ENCODE measurements at regions not wholly inside any gene's neighbourhood (a gene's known extent, or its start where the extent isn't known, plus 50 kb on each side); places are given as distances from the start of the nearest gene placed in this dataset.

DNA sequence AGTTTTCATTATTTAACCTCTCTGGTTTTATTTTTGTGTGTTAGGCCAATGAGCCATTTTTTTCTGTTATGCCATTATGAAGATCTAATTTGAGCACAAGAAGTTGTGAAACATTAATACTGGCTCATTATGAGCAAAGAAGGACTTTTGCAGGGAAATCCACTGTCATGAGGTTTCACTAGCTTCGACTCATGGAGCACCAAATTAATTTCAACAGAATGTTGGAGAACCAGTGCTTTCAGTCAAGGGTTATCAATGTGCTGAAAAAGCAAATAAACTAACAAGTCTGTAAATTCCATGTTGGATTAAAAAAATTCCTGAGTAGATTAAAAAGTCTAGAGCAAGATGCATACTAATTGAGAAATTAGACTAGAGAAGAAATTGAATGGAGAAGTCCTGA, 594.2 kb upstream of the FZD8 start:
- Mint-ChIP-seq H3K9me3 (peaks cover 16 to 26% (median 17%) of the 10 kb centered on the region in 3 donors), H3K4me1 (no peaks in the 10 kb centered on the region), H3K27me3 (no peaks in the 10 kb centered on the region), H3K27ac (no peak overlapping the region), H3K4me3 (no peak overlapping the region), H3K36me3 (no peaks in the 10 kb centered on the region)
- DNase-seq (no peak), ATAC-seq (replicated peaks in 1 of 4) (no peak)
- H3K27ac ChIP-seq (ENCODE audit: low read length): no peak overlapping the region
- no peaks in the 10 kb centered on the region for H3K27me3 ChIP-seq (replicated peaks in 1 of 2; ENCODE audit: control insufficient read depth in 2 of 2, extremely low read depth in 1 of 2, insufficient read depth in 2 of 2, low read length in 1 of 2)
- H3K4me1 ChIP-seq (ENCODE audit: control insufficient read depth in 1 of 2, extremely low read depth in 1 of 2, insufficient read depth in 2 of 2, low read length in 2 of 2): no peaks in the 10 kb centered on the region
- CTCF ChIA-PET: no interaction called here
- no peak overlapping the region for H3K4me3 ChIP-seq (ENCODE audit: control insufficient read depth in 1 of 2, extremely low read depth in 1 of 2, low read length in 1 of 2)
- no peaks in the 10 kb centered on the region for H3K36me3 ChIP-seq (ENCODE audit: control insufficient read depth in 2 of 2, extremely low read depth in 1 of 2, insufficient read depth in 1 of 2, low read length in 1 of 2)
- 60% methylated on average over 1 of the region's 1 CpG for WGBS (ENCODE audit: insufficient coverage)
- POLR2A ChIA-PET: no interaction called here
- H3K9me3 ChIP-seq: peaks cover 2% of the 10 kb centered on the region

DNA sequence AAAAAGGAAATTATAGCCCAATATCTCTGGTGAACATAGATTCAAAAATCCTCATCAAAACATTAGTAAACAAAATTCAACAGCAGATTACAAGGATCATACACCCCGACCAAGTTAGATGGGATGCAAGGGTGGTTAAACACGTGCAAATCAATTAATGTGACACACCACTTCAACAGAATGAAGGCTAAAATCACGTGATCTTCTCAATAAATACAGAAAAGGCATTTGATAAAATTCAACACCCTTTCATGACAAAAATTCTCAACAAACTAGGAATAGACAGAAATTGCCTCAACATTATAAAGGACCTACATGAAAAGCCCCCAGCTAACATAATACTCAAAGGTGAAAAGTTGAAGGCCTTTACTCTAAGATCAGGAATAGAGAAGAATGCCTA, 590.8 kb upstream of the FZD8 start:
- ChIA-PET CTCF (no interaction called here), POLR2A (no interaction called here)
- peaks cover 16 to 27% (median 16%) of the 10 kb centered on the region in 3 donors for H3K9me3 Mint-ChIP-seq
- Histone ChIP-seq H3K9me3 (no peaks in the 10 kb centered on the region), H3K4me3 (ENCODE audit: control insufficient read depth in 1 of 2, extremely low read depth in 1 of 2, low read length in 1 of 2) (no peak overlapping the region), H3K36me3 (ENCODE audit: control insufficient read depth in 2 of 2, extremely low read depth in 1 of 2, insufficient read depth in 1 of 2, low read length in 1 of 2) (no peaks in the 10 kb centered on the region), H3K27ac (ENCODE audit: low read length) (no peak overlapping the region), H3K4me1 (ENCODE audit: control insufficient read depth in 1 of 2, extremely low read depth in 1 of 2, insufficient read depth in 2 of 2, low read length in 2 of 2) (no peaks in the 10 kb centered on the region), H3K27me3 (replicated peaks in 1 of 2; ENCODE audit: control insufficient read depth in 2 of 2, extremely low read depth in 1 of 2, insufficient read depth in 2 of 2, low read length in 1 of 2) (no peaks in the 10 kb centered on the region)
- no peak overlapping the region for H3K27ac Mint-ChIP-seq
- 71% methylated on average over 2 of the region's 3 CpGs for WGBS (ENCODE audit: insufficient coverage)
- no peaks in the 10 kb centered on the region for H3K36me3 Mint-ChIP-seq
- DNase-seq (no peak), ATAC-seq (replicated peaks in 1 of 4) (no peak)
- no peaks in the 10 kb centered on the region for H3K4me1 Mint-ChIP-seq
- H3K27me3 Mint-ChIP-seq: no peaks in the 10 kb centered on the region
- H3K4me3 Mint-ChIP-seq: no peak overlapping the region

DNA sequence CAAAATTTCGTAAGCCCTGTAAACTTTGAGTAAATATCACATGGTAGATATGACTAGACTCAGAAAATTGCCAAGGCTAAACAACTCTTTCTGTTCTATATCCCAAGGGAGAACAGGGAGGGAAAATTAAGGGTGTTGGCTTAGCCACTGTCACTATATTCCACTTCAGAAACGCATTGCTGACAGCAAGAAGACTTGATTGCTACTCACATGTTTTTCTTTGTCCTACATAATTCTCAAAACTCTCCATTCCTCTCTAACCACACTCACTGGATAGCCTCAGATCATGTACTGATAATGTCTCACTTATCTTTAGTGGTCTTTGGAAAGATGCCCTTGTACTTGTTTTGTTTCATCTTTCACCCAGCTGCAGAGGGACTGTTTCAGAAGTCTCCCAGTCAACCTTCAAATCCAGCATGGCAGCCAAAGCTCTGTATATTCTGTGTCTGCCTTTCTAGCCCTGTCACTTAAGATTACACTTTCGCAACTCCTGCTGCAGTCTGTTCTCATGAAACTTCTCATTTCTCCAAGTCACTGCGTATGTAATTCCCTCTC, 582.4 kb upstream of the FZD8 start:
- Mint-ChIP-seq H3K27ac (no peak overlapping the region), H3K9me3 (peaks cover 13 to 22% (median 15%) of the 10 kb centered on the region in 3 donors), H3K27me3 (no peaks in the 10 kb centered on the region), H3K4me3 (no peak overlapping the region), H3K4me1 (no peaks in the 10 kb centered on the region), H3K36me3 (no peaks in the 10 kb centered on the region)
- Histone ChIP-seq H3K27me3 (replicated peaks in 1 of 2; ENCODE audit: control insufficient read depth in 2 of 2, extremely low read depth in 1 of 2, insufficient read depth in 2 of 2, low read length in 1 of 2) (no peaks in the 10 kb centered on the region), H3K36me3 (ENCODE audit: control insufficient read depth in 2 of 2, extremely low read depth in 1 of 2, insufficient read depth in 1 of 2, low read length in 1 of 2) (no peaks in the 10 kb centered on the region), H3K4me1 (ENCODE audit: control insufficient read depth in 1 of 2, extremely low read depth in 1 of 2, insufficient read depth in 2 of 2, low read length in 2 of 2) (no peaks in the 10 kb centered on the region), H3K4me3 (ENCODE audit: control insufficient read depth in 1 of 2, extremely low read depth in 1 of 2, low read length in 1 of 2) (no peak overlapping the region), H3K9me3 (no peaks in the 10 kb centered on the region), H3K27ac (ENCODE audit: low read length) (no peak overlapping the region)
- ChIA-PET CTCF (no interaction called here), POLR2A (no interaction called here)
- ATAC-seq (replicated peaks in 1 of 4) (no peak), DNase-seq (no peak)
- WGBS (ENCODE audit: insufficient coverage): 42% methylated on average over 2 of the region's 4 CpGs

DNA sequence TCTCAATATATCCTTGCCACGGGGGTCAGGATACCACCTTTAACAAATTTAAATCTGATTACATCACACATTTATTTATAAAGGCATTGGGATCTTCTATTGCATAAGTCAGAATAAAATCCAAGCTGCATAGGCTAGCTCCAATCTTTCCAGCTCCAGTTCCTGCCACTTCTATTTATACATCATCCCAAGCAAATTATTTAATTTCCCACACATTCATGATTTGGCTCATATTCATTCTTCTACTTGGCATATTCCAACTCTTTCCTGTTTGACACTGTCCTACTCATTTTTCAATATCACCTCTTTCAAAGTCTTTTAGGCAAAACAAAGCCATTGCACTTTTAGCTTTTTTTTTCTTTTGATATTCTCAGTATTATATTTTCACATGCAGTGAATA, 579.0 kb upstream of the FZD8 start:
- no peak overlapping the region for H3K27ac Mint-ChIP-seq
- CTCF ChIA-PET: interaction anchor here in 1 of 2 donors (0.6 kb wide), 1 partner anchor 193 kb away, joined by 3 read pairs; no protein-coding TSS in a partner anchor
- peaks cover 9 to 16% (median 11%) of the 10 kb centered on the region in 3 donors for H3K9me3 Mint-ChIP-seq
- Histone ChIP-seq H3K27ac (ENCODE audit: low read length) (no peak overlapping the region), H3K4me1 (ENCODE audit: control insufficient read depth in 1 of 2, extremely low read depth in 1 of 2, insufficient read depth in 2 of 2, low read length in 2 of 2) (no peaks in the 10 kb centered on the region), H3K27me3 (replicated peaks in 1 of 2; ENCODE audit: control insufficient read depth in 2 of 2, extremely low read depth in 1 of 2, insufficient read depth in 2 of 2, low read length in 1 of 2) (no peaks in the 10 kb centered on the region), H3K9me3 (no peaks in the 10 kb centered on the region), H3K36me3 (ENCODE audit: control insufficient read depth in 2 of 2, extremely low read depth in 1 of 2, insufficient read depth in 1 of 2, low read length in 1 of 2) (no peaks in the 10 kb centered on the region), H3K4me3 (ENCODE audit: control insufficient read depth in 1 of 2, extremely low read depth in 1 of 2, low read length in 1 of 2) (no peak overlapping the region)
- no CpG with 5 or more reads among the region's 1 CpG for WGBS (ENCODE audit: insufficient coverage)
- no peak overlapping the region for H3K4me3 Mint-ChIP-seq
- no peak for DNase-seq
- no peaks in the 10 kb centered on the region for H3K4me1 Mint-ChIP-seq
- no peak for ATAC-seq (replicated peaks in 1 of 4)
- H3K36me3 Mint-ChIP-seq: no peaks in the 10 kb centered on the region
- no peaks in the 10 kb centered on the region for H3K27me3 Mint-ChIP-seq
- POLR2A ChIA-PET: no interaction called here

DNA sequence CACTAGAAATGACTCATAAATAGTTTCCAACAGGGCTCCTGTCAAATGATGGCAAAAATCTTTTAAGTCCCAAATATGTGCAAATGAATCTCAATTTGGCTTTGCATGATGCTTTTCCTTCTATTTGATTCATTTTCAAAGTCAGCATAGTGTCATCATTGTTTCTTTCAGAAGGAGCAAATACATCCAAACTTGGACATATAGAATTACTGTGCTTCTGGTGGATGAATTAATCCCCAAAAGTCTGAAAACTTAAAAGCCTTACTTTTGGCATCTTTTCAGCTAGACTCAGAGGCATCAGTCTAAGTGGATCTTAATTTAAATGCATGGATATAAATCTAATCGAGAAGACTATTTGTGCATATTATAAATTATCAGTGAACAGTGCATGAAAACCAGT, 578.1 kb upstream of the FZD8 start:
- H3K9me3 ChIP-seq: no peaks in the 10 kb centered on the region
- ATAC-seq (replicated peaks in 1 of 4) (no peak), DNase-seq (no peak)
- H3K4me1 Mint-ChIP-seq: no peaks in the 10 kb centered on the region
- H3K27me3 ChIP-seq (replicated peaks in 1 of 2; ENCODE audit: control insufficient read depth in 2 of 2, extremely low read depth in 1 of 2, insufficient read depth in 2 of 2, low read length in 1 of 2): no peaks in the 10 kb centered on the region
- no peaks in the 10 kb centered on the region for H3K4me1 ChIP-seq (ENCODE audit: control insufficient read depth in 1 of 2, extremely low read depth in 1 of 2, insufficient read depth in 2 of 2, low read length in 2 of 2)
- peaks cover 9 to 16% (median 11%) of the 10 kb centered on the region in 3 donors for H3K9me3 Mint-ChIP-seq
- H3K36me3 ChIP-seq (ENCODE audit: control insufficient read depth in 2 of 2, extremely low read depth in 1 of 2, insufficient read depth in 1 of 2, low read length in 1 of 2): no peaks in the 10 kb centered on the region
- H3K27ac ChIP-seq (ENCODE audit: low read length): no peak overlapping the region
- H3K27me3 Mint-ChIP-seq: no peaks in the 10 kb centered on the region
- no peak overlapping the region for H3K4me3 ChIP-seq (ENCODE audit: control insufficient read depth in 1 of 2, extremely low read depth in 1 of 2, low read length in 1 of 2)
- WGBS (ENCODE audit: insufficient coverage): no CpG with 5 or more reads among the region's 1 CpG
- H3K36me3 Mint-ChIP-seq: no peaks in the 10 kb centered on the region
- H3K4me3 Mint-ChIP-seq: no peak overlapping the region
- ChIA-PET CTCF (no interaction called here), POLR2A (no interaction called here)
- no peak overlapping the region for H3K27ac Mint-ChIP-seq

DNA sequence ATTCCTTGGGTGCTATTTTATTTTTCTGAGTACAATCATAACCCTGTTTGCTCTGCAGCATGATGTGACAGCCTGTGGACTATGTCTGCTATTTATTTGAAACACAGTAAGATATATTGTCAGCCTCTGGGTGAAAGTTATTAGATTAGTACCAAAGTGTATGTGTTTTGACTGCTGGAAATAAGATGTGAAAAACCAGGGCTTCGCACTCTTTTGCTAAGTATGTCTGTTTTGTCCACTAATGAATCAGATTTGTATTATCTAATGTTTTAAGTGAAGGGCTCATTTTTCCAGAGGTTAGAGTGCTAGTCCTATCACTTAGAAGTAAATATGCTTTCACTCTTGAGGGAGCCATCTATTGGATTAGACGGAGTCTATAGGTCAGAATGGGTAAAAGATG, 569.8 kb upstream of the FZD8 start:
- POLR2A ChIA-PET: no interaction called here
- Histone ChIP-seq H3K4me1 (ENCODE audit: control insufficient read depth in 1 of 2, extremely low read depth in 1 of 2, insufficient read depth in 2 of 2, low read length in 2 of 2) (no peaks in the 10 kb centered on the region), H3K4me3 (ENCODE audit: control insufficient read depth in 1 of 2, extremely low read depth in 1 of 2, low read length in 1 of 2) (no peak overlapping the region), H3K27me3 (replicated peaks in 1 of 2; ENCODE audit: control insufficient read depth in 2 of 2, extremely low read depth in 1 of 2, insufficient read depth in 2 of 2, low read length in 1 of 2) (no peaks in the 10 kb centered on the region), H3K27ac (ENCODE audit: low read length) (no peak overlapping the region), H3K9me3 (no peaks in the 10 kb centered on the region), H3K36me3 (ENCODE audit: control insufficient read depth in 2 of 2, extremely low read depth in 1 of 2, insufficient read depth in 1 of 2, low read length in 1 of 2) (no peaks in the 10 kb centered on the region)
- ATAC-seq (replicated peaks in 1 of 4) (no peak), DNase-seq (no peak)
- H3K36me3 Mint-ChIP-seq: no peaks in the 10 kb centered on the region
- WGBS (ENCODE audit: insufficient coverage): 75% methylated on average over 2 of the region's 2 CpGs
- CTCF ChIA-PET: interaction anchor here in 1 of 2 donors (0.7 kb wide), 1 partner anchor 27 kb away, joined by 14 read pairs; no protein-coding TSS in a partner anchor
- H3K27ac Mint-ChIP-seq: no peak overlapping the region
- H3K4me3 Mint-ChIP-seq: no peak overlapping the region
- H3K9me3 Mint-ChIP-seq: peaks cover 0 to 9% (median 4%) of the 10 kb centered on the region in 3 donors
- H3K27me3 Mint-ChIP-seq: no peaks in the 10 kb centered on the region
- no peaks in the 10 kb centered on the region for H3K4me1 Mint-ChIP-seq

DNA sequence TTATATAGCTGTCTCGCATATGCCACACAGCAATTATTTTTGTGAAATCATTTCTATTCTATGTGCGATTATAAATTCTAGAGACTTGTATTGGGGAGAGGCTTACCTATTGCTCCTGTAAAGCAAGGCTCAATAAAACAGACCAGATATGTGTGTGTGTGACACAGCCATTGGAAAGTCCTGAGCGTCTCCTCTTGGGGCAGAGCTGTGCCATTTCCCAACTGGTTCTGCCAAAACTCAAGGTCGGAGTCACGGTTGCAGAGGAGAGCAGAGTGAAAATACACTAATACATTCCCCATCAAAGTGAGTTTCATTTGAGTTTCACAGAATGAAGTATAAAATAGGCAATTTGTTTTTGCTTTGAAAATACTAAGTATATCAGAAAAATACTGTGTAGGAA, 567.4 kb upstream of the FZD8 start:
- H3K4me1 Mint-ChIP-seq: no peaks in the 10 kb centered on the region
- ChIA-PET CTCF (no interaction called here), POLR2A (no interaction called here)
- peaks cover 10 to 14% (median 12%) of the 10 kb centered on the region in 3 donors for H3K9me3 Mint-ChIP-seq
- H3K27me3 Mint-ChIP-seq: no peaks in the 10 kb centered on the region
- no peaks in the 10 kb centered on the region for H3K4me1 ChIP-seq (ENCODE audit: control insufficient read depth in 1 of 2, extremely low read depth in 1 of 2, insufficient read depth in 2 of 2, low read length in 2 of 2)
- H3K9me3 ChIP-seq: no peaks in the 10 kb centered on the region
- no peak overlapping the region for H3K27ac ChIP-seq (ENCODE audit: low read length)
- H3K27me3 ChIP-seq (replicated peaks in 1 of 2; ENCODE audit: control insufficient read depth in 2 of 2, extremely low read depth in 1 of 2, insufficient read depth in 2 of 2, low read length in 1 of 2): no peaks in the 10 kb centered on the region
- no peak overlapping the region for H3K4me3 Mint-ChIP-seq
- H3K4me3 ChIP-seq (ENCODE audit: control insufficient read depth in 1 of 2, extremely low read depth in 1 of 2, low read length in 1 of 2): no peak overlapping the region
- H3K36me3 Mint-ChIP-seq: no peaks in the 10 kb centered on the region
- no peaks in the 10 kb centered on the region for H3K36me3 ChIP-seq (ENCODE audit: control insufficient read depth in 2 of 2, extremely low read depth in 1 of 2, insufficient read depth in 1 of 2, low read length in 1 of 2)
- no peak for ATAC-seq (replicated peaks in 1 of 4)
- WGBS (ENCODE audit: insufficient coverage): no CpG with 5 or more reads among the region's 5 CpGs
- DNase-seq: no peak
- H3K27ac Mint-ChIP-seq: no peak overlapping the region
